ENCODE measurements at regions not wholly inside any gene's neighbourhood (a gene's known extent, or its start where the extent isn't known, plus 50 kb on each side); places are given as distances from the start of the nearest gene placed in this dataset.
A peak's percentile ranks its signal among the peaks of the same experiment; 100 is the strongest.

GRCh38 chr14:82635915-82636314 is 1102.3 kb upstream of the SEL1L start:
- H4K20me1 ChIP-seq (ENCODE audit: insufficient read depth, poor library complexity, severe bottlenecking), result no peaks in the 10 kb centered on the region
- no peaks in the 10 kb centered on the region for H3K36me3 ChIP-seq (replicated peaks; ENCODE audit: insufficient read depth, low read depth)
- H3K9me3 ChIP-seq (ENCODE audit: low read depth), result no peaks in the 10 kb centered on the region
- no peak overlapping the region for H3K27ac ChIP-seq
- no peak overlapping the region for H3K4me2 ChIP-seq
- no peaks in the 10 kb centered on the region for H3K9me2 ChIP-seq (replicated peaks; ENCODE audit: insufficient read depth)
- no peak overlapping the region for H3K4me3 ChIP-seq
- no peaks in the 10 kb centered on the region for H3K27me3 ChIP-seq
- no peaks in the 10 kb centered on the region for H3K4me1 ChIP-seq (ENCODE audit: insufficient read depth)
- no peak for TF ChIP-seq EZH2phosphoT487 (IDR thresholded peaks at IDR 0.05; ENCODE audit: low read depth, severe bottlenecking, unreplicated experiment)
- TF ChIP-seq CTCF (IDR thresholded peaks at IDR 0.05; ENCODE audit: poor library complexity), result no peak
- no peak for TF ChIP-seq EZH2 (IDR thresholded peaks at IDR 0.05; ENCODE audit: borderline replicate concordance)
- DNase-seq (ENCODE audit: low spot score), result no peak
- H3K79me2 ChIP-seq, result no peaks in the 10 kb centered on the region
- no peak overlapping the region for H2AFZ ChIP-seq

GRCh38 chr14:82636426-82636825 is 1102.8 kb upstream of the SEL1L start:
- Histone ChIP-seq H3K9me3 (ENCODE audit: low read depth) (no peaks in the 10 kb centered on the region), H3K36me3 (replicated peaks; ENCODE audit: insufficient read depth, low read depth) (no peaks in the 10 kb centered on the region), H3K4me1 (ENCODE audit: insufficient read depth) (no peaks in the 10 kb centered on the region), H4K20me1 (ENCODE audit: insufficient read depth, poor library complexity, severe bottlenecking) (no peaks in the 10 kb centered on the region), H2AFZ (no peak overlapping the region), H3K9me2 (replicated peaks; ENCODE audit: insufficient read depth) (no peaks in the 10 kb centered on the region), H3K27ac (no peak overlapping the region), H3K79me2 (no peaks in the 10 kb centered on the region), H3K27me3 (no peaks in the 10 kb centered on the region), H3K4me3 (no peak overlapping the region), H3K4me2 (no peak overlapping the region)
- no peak for DNase-seq (ENCODE audit: low spot score)
- TF ChIP-seq CTCF (IDR thresholded peaks at IDR 0.05; ENCODE audit: poor library complexity) (no peak), EZH2phosphoT487 (IDR thresholded peaks at IDR 0.05; ENCODE audit: low read depth, severe bottlenecking, unreplicated experiment) (no peak), EZH2 (IDR thresholded peaks at IDR 0.05; ENCODE audit: borderline replicate concordance) (no peak)

GRCh38 chr14:82641050-82641540 is 1107.4 kb upstream of the SEL1L start:
- Histone ChIP-seq H4K20me1 (ENCODE audit: insufficient read depth, poor library complexity, severe bottlenecking) (no peaks in the 10 kb centered on the region), H3K4me3 (no peak overlapping the region), H3K9me2 (replicated peaks; ENCODE audit: insufficient read depth) (no peaks in the 10 kb centered on the region), H3K27me3 (no peaks in the 10 kb centered on the region), H2AFZ (no peak overlapping the region), H3K27ac (no peak overlapping the region), H3K4me2 (no peak overlapping the region), H3K9me3 (ENCODE audit: low read depth) (no peaks in the 10 kb centered on the region), H3K36me3 (replicated peaks; ENCODE audit: insufficient read depth, low read depth) (no peaks in the 10 kb centered on the region), H3K79me2 (no peaks in the 10 kb centered on the region), H3K4me1 (ENCODE audit: insufficient read depth) (no peaks in the 10 kb centered on the region)
- TF ChIP-seq CTCF (IDR thresholded peaks at IDR 0.05; ENCODE audit: poor library complexity) (no peak), EZH2 (IDR thresholded peaks at IDR 0.05; ENCODE audit: borderline replicate concordance) (no peak), EZH2phosphoT487 (IDR thresholded peaks at IDR 0.05; ENCODE audit: low read depth, severe bottlenecking, unreplicated experiment) (no peak)
- no peak for DNase-seq (ENCODE audit: low spot score)
- WGBS (ENCODE audit: low lambda C conversion rate, missing lambda C conversion rate), result 97% methylated on average over 1 of the region's 1 CpG

GRCh38 chr14:82642425-82642824 is 1108.8 kb upstream of the SEL1L start:
- Histone ChIP-seq H3K79me2 (no peaks in the 10 kb centered on the region), H3K4me2 (peak overlapping the region; percentile 64), H3K4me3 (peak overlapping the region; percentile 18), H3K9me2 (replicated peaks; ENCODE audit: insufficient read depth) (no peaks in the 10 kb centered on the region), H3K27ac (peak overlapping the region; percentile 50), H3K4me1 (ENCODE audit: insufficient read depth) (no peaks in the 10 kb centered on the region), H3K9me3 (ENCODE audit: low read depth) (no peaks in the 10 kb centered on the region), H2AFZ (peak overlapping the region; percentile 68), H3K27me3 (no peaks in the 10 kb centered on the region), H4K20me1 (ENCODE audit: insufficient read depth, poor library complexity, severe bottlenecking) (no peaks in the 10 kb centered on the region), H3K36me3 (replicated peaks; ENCODE audit: insufficient read depth, low read depth) (no peaks in the 10 kb centered on the region)
- 26% methylated on average over 15 of the region's 15 CpGs for WGBS (ENCODE audit: low lambda C conversion rate, missing lambda C conversion rate)
- DNase-seq (ENCODE audit: low spot score), result peak; percentile 86
- TF ChIP-seq EZH2 (IDR thresholded peaks at IDR 0.05; ENCODE audit: borderline replicate concordance) (no peak), EZH2phosphoT487 (IDR thresholded peaks at IDR 0.05; ENCODE audit: low read depth, severe bottlenecking, unreplicated experiment) (no peak), CTCF (IDR thresholded peaks at IDR 0.05; ENCODE audit: poor library complexity) (no peak)
